ENCODE measurements at regions not wholly inside any gene's neighbourhood (a gene's known extent, or its start where the extent isn't known, plus 50 kb on each side); places are given as distances from the start of the nearest gene placed in this dataset.

DNA sequence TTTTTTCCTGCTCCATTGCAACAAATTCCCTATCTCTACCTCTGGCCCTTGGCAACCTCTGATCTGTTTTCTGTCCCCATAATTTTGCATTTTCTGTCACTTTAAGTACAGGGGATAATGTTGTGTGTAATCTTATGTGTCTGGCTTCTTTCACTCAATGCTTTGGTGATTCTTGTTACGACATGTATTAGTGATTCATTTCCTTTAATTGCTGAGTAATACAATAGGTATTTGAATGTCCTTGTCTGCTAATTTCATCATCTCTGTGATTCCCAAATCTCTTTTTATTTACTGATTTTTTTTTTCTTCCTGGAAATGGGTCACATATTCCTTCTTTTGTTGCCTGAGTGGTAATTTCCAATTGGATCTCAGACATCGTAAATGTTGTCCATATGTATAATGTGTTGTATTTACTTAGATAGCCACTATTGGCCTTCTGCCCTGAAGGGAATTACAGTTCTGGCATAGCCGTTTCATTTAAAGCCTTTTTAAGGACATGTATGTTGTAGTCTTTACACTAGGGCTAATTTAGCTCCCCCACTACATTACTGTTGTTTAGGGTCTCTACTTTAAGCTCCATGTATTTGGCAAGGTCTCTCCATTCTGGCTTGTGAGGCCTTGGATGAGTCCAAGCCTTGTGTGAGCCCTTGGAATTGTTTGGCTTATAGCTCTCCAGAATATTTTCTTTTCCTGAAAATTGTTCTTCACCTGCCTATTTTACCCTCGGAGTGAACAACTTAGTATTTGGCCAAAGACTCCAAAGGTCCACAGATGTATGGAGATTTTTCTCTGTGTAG is 683.8 kb downstream of the LRRC70 start:
- TF ChIP-seq, protein P1, sequence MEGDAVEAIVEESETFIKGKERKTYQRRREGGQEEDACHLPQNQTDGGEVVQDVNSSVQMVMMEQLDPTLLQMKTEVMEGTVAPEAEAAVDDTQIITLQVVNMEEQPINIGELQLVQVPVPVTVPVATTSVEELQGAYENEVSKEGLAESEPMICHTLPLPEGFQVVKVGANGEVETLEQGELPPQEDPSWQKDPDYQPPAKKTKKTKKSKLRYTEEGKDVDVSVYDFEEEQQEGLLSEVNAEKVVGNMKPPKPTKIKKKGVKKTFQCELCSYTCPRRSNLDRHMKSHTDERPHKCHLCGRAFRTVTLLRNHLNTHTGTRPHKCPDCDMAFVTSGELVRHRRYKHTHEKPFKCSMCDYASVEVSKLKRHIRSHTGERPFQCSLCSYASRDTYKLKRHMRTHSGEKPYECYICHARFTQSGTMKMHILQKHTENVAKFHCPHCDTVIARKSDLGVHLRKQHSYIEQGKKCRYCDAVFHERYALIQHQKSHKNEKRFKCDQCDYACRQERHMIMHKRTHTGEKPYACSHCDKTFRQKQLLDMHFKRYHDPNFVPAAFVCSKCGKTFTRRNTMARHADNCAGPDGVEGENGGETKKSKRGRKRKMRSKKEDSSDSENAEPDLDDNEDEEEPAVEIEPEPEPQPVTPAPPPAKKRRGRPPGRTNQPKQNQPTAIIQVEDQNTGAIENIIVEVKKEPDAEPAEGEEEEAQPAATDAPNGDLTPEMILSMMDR (IDR thresholded peaks at IDR 0.05): no peak
- TF ChIP-seq ZFX (IDR thresholded peaks at IDR 0.05; ENCODE audit: borderline replicate concordance): no peak

Data from 22Rv1 (cell line).